HG02852 (cell line): ENCODE measurements at regions not wholly inside any gene's neighbourhood (a gene's known extent, or its start where the extent isn't known, plus 50 kb on each side); places are given as distances from the start of the nearest gene placed in this dataset.

Source experiments
- ATAC-seq: cut with Tn5 transposase; IDR thresholded peaks from one replicate; pipeline ENCODE4 v1.9.1; 2021; ENCODE audit warnings: mild to moderate bottlenecking, moderate library complexity; ENCODE audit not compliant: unreplicated experiment

DNA sequence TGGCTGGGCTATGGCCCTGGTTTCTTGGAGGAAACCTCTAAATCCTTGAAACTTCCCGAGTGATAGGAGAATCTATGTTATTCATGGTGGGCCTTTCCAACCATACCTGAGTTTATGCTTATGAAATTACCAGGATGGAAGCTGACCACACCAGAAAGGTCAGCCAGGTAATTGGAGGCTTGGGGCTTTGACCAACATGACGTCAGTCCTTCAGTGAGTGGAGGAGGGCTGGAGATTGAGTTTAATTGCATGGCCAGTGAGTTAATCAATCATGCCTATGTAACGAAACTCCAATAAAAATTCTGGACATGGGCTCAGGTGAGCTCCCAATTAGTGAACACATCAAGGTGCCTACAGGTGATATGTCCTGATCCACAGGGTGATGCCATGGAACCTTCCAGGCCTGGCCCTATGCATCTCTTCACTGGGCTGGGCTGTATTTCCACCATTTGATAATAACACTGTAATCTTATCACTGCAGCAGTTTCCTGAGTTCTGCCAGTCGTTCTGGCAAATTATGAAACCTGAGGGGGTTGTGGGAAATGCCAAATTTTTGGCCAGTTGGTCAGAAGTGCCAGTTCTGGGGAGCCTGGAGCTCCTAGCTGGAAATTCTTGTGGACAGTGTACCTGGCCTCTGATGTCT, 106.5 kb downstream of the CDH26 start:
- ATAC-seq = no peak

GRCh38 chr20:60065741-60066437, 107.7 kb downstream of the CDH26 start:
- no peak for ATAC-seq

DNA sequence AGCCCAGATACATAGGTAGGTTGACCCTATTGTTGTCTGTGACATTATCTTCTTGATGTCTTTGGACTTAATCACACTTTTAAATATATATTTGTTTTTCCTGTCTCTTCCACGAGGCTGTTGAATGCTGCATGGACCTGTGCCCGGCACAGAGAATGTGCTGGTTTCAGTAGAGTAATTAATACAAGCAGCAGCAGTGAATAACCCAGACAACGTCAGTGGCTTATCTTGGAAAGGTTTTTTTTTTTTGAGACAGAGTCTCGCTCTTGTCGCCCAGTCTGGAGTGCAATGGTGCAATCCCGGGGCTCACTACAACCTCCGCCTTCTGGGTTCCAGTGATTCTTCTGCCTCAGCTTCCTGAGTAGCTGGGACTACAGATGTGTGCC, 108.2 kb downstream of the CDH26 start:
- ATAC-seq = no peak

DNA sequence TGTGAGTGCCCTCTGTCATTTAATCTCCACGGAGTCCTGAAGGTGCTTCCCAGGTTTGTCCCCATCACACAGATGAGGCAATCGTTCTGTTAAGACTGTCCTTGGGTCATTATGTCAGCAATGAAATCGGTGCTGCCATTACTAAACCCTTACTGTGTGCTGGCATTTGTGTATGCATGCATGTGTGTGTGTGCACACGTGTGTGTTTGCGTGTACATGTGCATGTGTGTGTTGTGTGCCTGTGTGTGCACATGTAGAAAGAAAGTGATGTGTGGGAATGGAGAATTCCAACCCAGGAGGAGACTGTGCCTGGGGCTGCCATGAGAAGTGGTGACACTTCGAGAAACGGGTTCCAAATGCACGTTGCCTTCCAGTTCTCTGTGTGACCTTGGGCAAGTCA, 110.3 kb downstream of the CDH26 start:
- no peak for ATAC-seq

- no peak for ATAC-seq
Measured at GRCh38 chr20:60069656-60070055, 111.4 kb downstream of the CDH26 start.

- no peak for ATAC-seq
Measured at GRCh38 chr20:60070791-60071190, 112.6 kb downstream of the CDH26 start.

DNA sequence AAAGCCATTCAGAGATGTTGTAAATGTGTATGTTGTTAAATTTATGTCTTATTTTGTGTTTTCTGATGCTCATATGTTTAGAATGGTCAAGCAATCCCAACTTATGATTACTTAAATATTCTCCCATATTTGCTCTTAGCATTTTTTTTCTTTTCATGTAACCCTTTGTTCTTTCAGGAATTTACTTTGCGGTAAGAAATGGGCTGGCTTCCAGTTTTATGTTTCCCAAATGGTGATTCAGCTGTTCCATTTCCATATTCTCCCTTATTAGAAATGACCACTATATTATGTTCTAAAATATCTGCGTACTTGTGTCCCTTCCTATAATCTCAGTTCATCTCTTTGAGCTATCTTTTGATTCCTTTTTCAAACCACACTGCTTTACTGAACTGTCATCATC, 113.7 kb downstream of the CDH26 start:
- no peak for ATAC-seq

GRCh38 chr20:60073086-60073485, 114.9 kb downstream of the CDH26 start:
- no peak for ATAC-seq

DNA sequence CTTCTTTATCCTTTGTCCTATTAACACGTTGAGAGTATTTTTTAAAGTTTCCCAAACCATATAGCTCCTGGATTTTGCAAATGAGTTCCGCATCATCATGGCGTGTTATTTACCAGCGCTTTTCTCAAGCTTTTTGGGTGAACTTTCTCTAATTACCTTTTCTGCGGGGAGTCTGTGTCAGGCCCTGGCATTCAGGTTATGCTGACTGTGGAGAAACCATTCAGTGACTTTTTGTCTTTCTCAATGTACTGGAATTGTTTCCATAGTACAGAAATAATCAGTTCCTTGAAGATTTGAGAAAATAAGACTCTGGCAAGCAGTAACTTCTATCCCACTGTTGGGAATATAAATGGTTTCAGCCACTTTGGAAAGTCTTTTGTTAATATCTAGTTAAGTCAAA, 115.3 kb downstream of the CDH26 start:
- no peak for ATAC-seq

DNA sequence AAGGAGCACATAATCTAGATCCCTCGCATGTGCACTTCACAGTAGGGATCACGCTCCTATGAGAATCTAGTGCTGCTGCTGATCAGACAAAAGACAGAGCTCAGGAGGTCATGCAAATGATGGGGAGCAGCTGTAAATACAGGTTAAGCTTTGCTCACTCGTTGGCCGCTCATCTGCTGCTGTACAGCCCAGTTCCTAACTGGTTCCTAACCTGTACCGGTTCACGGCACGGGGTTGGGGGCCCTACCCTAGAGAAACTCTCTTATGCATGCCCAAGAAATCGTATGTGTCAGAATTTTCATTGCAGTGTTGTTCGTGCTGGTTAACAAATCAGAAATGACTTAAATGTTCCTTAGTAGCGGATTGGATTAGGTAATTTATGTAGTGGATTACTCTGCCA, 116.1 kb downstream of the CDH26 start:
- no peak for ATAC-seq

GRCh38 chr20:60078351-60079250, 120.4 kb downstream of the CDH26 start:
- ATAC-seq = no peak

DNA sequence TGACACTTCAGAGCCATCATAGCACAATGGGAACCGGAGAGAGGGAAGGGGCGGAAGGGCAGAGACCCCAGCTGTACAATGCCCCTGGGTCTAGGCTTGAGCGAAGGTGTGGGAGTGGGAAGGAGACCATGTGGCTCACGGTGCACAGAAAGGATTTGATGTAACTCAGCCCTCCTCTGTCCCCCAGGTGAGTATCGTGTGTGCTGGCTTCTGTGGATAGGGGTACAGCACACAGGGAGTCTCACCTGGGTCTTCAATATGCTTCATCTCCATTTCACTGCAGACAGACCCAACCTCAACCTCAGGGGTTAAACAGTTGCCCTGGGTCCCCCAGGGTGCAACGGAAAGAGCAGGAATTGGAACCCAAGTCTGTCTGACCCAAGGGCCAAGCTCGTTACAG, 122.2 kb downstream of the CDH26 start:
- ATAC-seq = no peak

- ATAC-seq = no peak
Measured at GRCh38 chr20:60085551-60086132, 127.4 kb downstream of the CDH26 start.

- ATAC-seq = no peak
Measured at GRCh38 chr20:60086821-60087562, 128.8 kb downstream of the CDH26 start.

DNA sequence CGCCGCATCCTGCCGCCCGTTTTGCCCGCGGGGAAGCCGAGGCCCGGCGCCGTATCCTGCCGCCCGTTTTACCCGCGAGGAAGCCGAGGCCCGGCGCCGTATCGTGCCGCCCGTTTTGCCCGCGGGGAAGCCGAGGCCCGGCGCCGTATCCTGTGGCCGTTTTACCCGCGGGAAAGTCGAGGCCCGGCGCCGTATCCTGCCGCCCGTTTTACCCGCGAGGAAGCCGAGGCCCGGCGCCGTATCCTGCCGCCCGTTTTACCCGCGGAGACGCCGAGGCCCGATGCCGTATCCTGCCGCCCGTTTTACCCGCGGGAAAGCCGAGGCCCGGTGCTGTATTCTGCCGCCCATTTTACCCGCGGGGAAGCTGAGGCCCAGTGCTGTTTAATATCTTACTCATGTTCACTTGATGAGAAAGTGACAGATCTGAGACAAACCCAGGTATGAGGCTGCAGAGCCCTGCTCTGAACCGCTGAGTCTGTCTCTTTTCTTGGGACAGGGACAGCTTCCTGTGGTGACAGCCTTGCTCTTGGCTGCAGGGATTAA, 129.4 kb downstream of the CDH26 start:
- ATAC-seq = no peak

DNA sequence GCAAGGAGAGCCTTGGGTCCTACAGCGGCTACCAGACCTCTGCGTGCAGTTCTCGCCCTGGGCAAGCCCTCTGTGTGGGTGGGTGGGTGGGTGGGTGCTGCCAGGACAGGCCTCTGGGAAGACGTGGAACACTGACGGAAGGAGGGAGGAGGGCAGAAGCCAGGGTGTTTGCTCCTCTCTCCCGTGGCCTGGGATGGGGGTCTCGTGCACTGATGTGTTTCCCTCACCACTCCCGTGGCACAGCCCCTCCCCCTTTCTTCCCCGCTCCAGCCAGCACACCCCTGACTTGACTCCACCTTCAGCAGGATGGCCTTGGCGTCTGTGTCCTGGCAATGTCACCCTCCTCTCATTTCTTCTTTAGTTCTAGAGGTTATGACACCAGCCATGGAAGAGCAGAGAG, 130.0 kb downstream of the CDH26 start:
- ATAC-seq = no peak

DNA sequence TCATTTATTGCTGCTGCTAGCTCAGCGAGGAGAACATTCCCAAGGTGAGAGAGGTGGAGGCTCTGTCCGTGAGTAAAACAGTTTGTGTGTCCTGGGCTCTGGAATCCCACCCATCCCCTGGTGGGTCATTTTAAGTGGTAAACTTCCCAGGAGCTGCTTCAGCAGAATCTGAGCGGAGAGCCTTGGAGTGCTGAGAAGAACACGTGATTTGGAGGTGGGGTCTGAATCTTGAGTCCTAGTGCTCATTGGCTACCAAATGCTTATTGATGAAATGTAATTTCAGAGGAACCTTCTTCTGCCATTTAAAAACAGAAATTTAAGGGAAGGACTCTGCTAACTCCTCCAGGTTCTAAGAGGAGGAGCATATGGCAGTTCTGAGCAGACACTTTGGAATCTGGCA, 132.4 kb downstream of the CDH26 start:
- ATAC-seq = no peak

DNA sequence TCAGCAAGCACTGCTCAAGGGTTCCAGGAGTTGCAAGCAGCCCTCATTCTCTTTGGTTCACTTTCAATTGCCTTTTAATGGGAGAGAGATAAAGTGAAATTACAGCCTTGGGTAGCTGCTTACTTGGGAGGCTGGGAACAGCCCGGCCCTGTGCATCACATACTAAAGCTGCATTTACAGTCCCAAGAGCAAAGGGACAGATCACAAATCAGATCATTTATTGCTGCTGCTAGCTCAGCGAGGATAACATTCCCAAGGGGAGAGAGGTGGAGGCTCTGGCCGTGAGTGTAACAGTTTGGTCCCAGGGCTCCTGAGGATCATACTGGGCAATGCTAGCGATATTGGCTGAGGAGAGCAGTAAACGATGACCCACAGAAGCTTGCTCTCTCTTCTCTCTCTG, 133.1 kb downstream of the CDH26 start:
- no peak for ATAC-seq

- ATAC-seq = no peak
Measured at GRCh38 chr20:60091861-60092260, 133.6 kb downstream of the CDH26 start.

- ATAC-seq = no peak
Measured at GRCh38 chr20:60092729-60093128, 134.5 kb downstream of the CDH26 start.

DNA sequence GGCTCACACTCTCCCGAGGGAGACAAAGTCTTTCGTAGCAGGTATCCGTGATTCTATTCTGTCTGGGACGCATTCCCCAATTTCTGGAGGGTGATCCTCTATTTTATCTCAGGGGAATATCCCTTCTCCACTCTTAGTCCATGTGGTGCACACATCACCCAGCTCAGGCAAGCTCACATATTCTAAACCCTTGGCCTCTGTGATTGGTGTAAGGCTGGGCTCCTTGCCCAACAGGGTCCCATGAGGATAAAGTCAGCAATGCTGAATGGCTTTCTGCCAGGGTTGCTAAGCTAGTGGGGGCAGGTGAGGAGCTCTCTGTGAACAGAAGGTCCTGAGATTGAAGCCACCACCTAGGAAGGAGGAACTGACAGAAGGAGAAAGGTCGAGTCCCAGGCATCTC, 137.2 kb downstream of the CDH26 start:
- no peak for ATAC-seq
